Esophagus squamous epithelium (tissue), 5 donors: ENCODE measurements at regions not wholly inside any gene's neighbourhood (a gene's known extent, or its start where the extent isn't known, plus 50 kb on each side); places are given as distances from the start of the nearest gene placed in this dataset.
A peak's percentile ranks its signal among the peaks of the same experiment; 100 is the strongest.

Source experiments
- DNase-seq: peaks from one replicate; lab custom pipeline; 2025; lab: John Stamatoyannopoulos, UW
- H3K27ac ChIP-seq, 4 donors: fragments of 200-600 bp; sonication (generic); one replicate each; pipeline ENCODE4 v1.5.1; 2016 to 2019; ENCODE audit warnings: mild to moderate bottlenecking in 1 of 4
- H3K27me3 ChIP-seq, 4 donors: fragments of 200-600 bp; sonication (generic); 1 replicate in 3 of 4; 2 replicates in 1 of 4; pipeline versions ENCODE4 v1.5.1 to v1.6.0; 2017 to 2021; ENCODE audit warnings: antibody characterized with exemption in 1 of 4
- H3K36me3 ChIP-seq, 3 donors: fragments of 200-600 bp; sonication (generic); one replicate each; pipeline ENCODE4 v1.5.1; 2016 to 2019
- H3K4me1 ChIP-seq, 3 donors: fragments of 200-600 bp; sonication (generic); one replicate each; pipeline ENCODE4 v1.5.1; 2017 to 2019
- H3K4me3 ChIP-seq, 4 donors: fragments of 200-600 bp; sonication (generic); 1 replicate in 3 of 4; 2 replicates in 1 of 4; pipeline ENCODE4 v1.5.1; 2016 to 2019; ENCODE audit warnings: mild to moderate bottlenecking in 2 of 4, moderate library complexity in 1 of 4
- H3K9me3 ChIP-seq, 3 donors: fragments of 200-600 bp; sonication (generic); one replicate each; pipeline ENCODE4 v1.5.1; 2016 to 2019
- CTCF ChIP-seq, 6 experiments: fragments of 450-650 bp in 4 of 6; fragments of 200-600 bp in 2 of 6; sonication (generic) in 2 of 6; IDR thresholded peaks; one replicate each; pipeline ENCODE4 v1.5.1; 2016 to 2019; ENCODE audit warnings: antibody characterized with exemption in 6 of 6, mild to moderate bottlenecking in 4 of 6, moderate library complexity in 4 of 6
- POLR2A ChIP-seq, 4 donors: fragments of 450-650 bp; IDR thresholded peaks; one replicate each; pipeline ENCODE4 v1.6.1; 2017; ENCODE audit warnings: antibody characterized with exemption in 4 of 4, mild to moderate bottlenecking in 4 of 4, moderate library complexity in 3 of 4
- WGBS, 2 donors: methylation state at CpG; one replicate each; pipeline ENCODE4 v1.1.5; 2018; 5-methylcytosine and 5-hydroxymethylcytosine counted together
- intact Hi-C: fragments of 100-400 bp; cut with DNase I; formaldehyde crosslinking; loops from one replicate; pipeline ENCODE4 v1.15.0; 2022
- donor health status: DM: yes; HTN: yes; CAD: no.

- no peak overlapping the region for H3K27ac ChIP-seq
Measured at GRCh38 chr10:61000769-61001730, 57.1 kb upstream of the RHOBTB1 start.

GRCh38 chr10:60998932-60999331, 54.9 kb upstream of the RHOBTB1 start:
- Histone ChIP-seq H3K27ac (no peak overlapping the region), H3K9me3 (no peaks in the 10 kb centered on the region), H3K27me3 (peaks cover 0 to 25% (median 0%) of the 10 kb centered on the region in 4 donors), H3K4me3 (no peak overlapping the region), H3K36me3 (no peaks in the 10 kb centered on the region), H3K4me1 (peaks cover 3 to 21% (median 9%) of the 10 kb centered on the region in 3 donors)
- whole genome bisulfite sequencing, 2 donors, result 45 to 55% methylated on average over 4 of the region's 4 CpGs
- intact Hi-C loops, result no loop called here
- TF ChIP-seq POLR2A (IDR thresholded peaks at IDR 0.05) (no peak), CTCF (IDR thresholded peaks at IDR 0.05) (no peak)
- no peak for DNase-seq

More at GRCh38 chr10:61000769-61001730, 57.1 kb upstream of the RHOBTB1 start:
- Histone ChIP-seq H3K36me3 (no peaks in the 10 kb centered on the region), H3K4me3 (peak overlapping the region; percentile 32 to 66 (median 42)), H3K4me1 (peaks cover 3 to 21% (median 9%) of the 10 kb centered on the region in 3 donors), H3K9me3 (no peaks in the 10 kb centered on the region), H3K27me3 (peaks cover 0 to 25% (median 0%) of the 10 kb centered on the region in 4 donors)
- intact Hi-C loops, result no loop called here
- WGBS, 2 donors, result 8 to 29% methylated on average over 8 to 13 of the region's 78 CpGs
- no peak for DNase-seq
- TF ChIP-seq CTCF (IDR thresholded peaks at IDR 0.05) (no peak), POLR2A (IDR thresholded peaks at IDR 0.05) (no peak)

GRCh38 chr10:60994128-60994527, 50.1 kb upstream of the RHOBTB1 start:
- no peak for DNase-seq
- intact Hi-C loops, result no loop called here
- H3K27me3 ChIP-seq, result no peaks in the 10 kb centered on the region
- no peak overlapping the region for H3K4me3 ChIP-seq
- no peaks in the 10 kb centered on the region for H3K9me3 ChIP-seq
- peaks cover 0 to 12% (median 0%) of the 10 kb centered on the region in 3 donors for H3K4me1 ChIP-seq
- no peak overlapping the region for H3K27ac ChIP-seq
- no peak for TF ChIP-seq CTCF (IDR thresholded peaks at IDR 0.05)
- no peak for TF ChIP-seq POLR2A (IDR thresholded peaks at IDR 0.05)
- no peaks in the 10 kb centered on the region for H3K36me3 ChIP-seq
- 65 to 85% methylated on average over 2 of the region's 2 CpGs for WGBS, 2 donors
